HG03196 (cell line): ENCODE measurements at regions not wholly inside any gene's neighbourhood (a gene's known extent, or its start where the extent isn't known, plus 50 kb on each side); places are given as distances from the start of the nearest gene placed in this dataset.

Experiments
- ATAC-seq: cut with Tn5 transposase; IDR thresholded peaks from one replicate; pipeline ENCODE4 v1.9.1; 2021; ENCODE audit not compliant: unreplicated experiment

GRCh38 chr11:113528982-113529381 is 53.8 kb upstream of the DRD2 start:
- no peak for ATAC-seq

GRCh38 chr11:113526521-113526920 is 51.3 kb upstream of the DRD2 start:
- no peak for ATAC-seq
